Right lobe of liver (tissue), 4 donors: ENCODE measurements at regions not wholly inside any gene's neighbourhood (a gene's known extent, or its start where the extent isn't known, plus 50 kb on each side); places are given as distances from the start of the nearest gene placed in this dataset.

Experiments
- CTCF ChIP-seq, 4 donors: fragments of 200-600 bp in 3 of 4; fragments of 450-650 bp in 1 of 4; IDR thresholded peaks; one replicate each; pipeline versions ENCODE4 v1.5.1 to v1.8.0; 2016 to 2022; ENCODE audit warnings: antibody characterized with exemption in 4 of 4, mild to moderate bottlenecking in 2 of 4
- POLR2A ChIP-seq: fragments of 450-650 bp; IDR thresholded peaks from one replicate; pipeline ENCODE4 v1.6.1; 2017; ENCODE audit warnings: antibody characterized with exemption, mild to moderate bottlenecking
- donor health status: DM: no; HTN: no; CAD: no.
- donor health status: DM: no; HTN: no; CAD: no.
- donor health status: DM: no; HTN: yes; CAD: no.

GRCh38 chr11:16591157-16591556, 147.3 kb upstream of the C11orf58 start:
- TF ChIP-seq CTCF (IDR thresholded peaks at IDR 0.05), result no peak
- TF ChIP-seq POLR2A, result no peak
